Neural cell (in vitro differentiated cells): ENCODE measurements at regions not wholly inside any gene's neighbourhood (a gene's known extent, or its start where the extent isn't known, plus 50 kb on each side); places are given as distances from the start of the nearest gene placed in this dataset.

Source experiments
- H2AFZ ChIP-seq: fragments of 200-600, 300-800 bp; sonication (generic), shearing (Covaris generic); 2 replicates; pipeline ENCODE4 v1.6.0; 2014; ENCODE audit warnings: low read depth, mild to moderate bottlenecking, antibody characterized with exemption, low read length, moderate library complexity
- H3F3A ChIP-seq: fragments of 200-600 bp; shearing (Covaris generic); 2 replicates; pipeline ENCODE4 v1.6.1; 2016; ENCODE audit warnings: mild to moderate bottlenecking, moderate library complexity, mixed read lengths, antibody characterized with exemption, low read length; ENCODE audit not compliant: insufficient read depth, poor library complexity, severe bottlenecking
- H3K27ac ChIP-seq: fragments of 200-600, 300-800 bp; sonication (generic), shearing (Covaris generic); 2 replicates; pipeline ENCODE4 v1.5.1; 2014; ENCODE audit warnings: mild to moderate bottlenecking, low read length, moderate library complexity
- H3K27me3 ChIP-seq: fragments of 300-800, 200-600 bp; sonication (generic), shearing (Covaris generic); 2 replicates; pipeline ENCODE4 v1.6.0; 2014; ENCODE audit warnings: mild to moderate bottlenecking, low read depth, low read length, moderate library complexity; ENCODE audit not compliant: insufficient read depth
- H3K36me3 ChIP-seq: fragments of 300-800, 200-600 bp; sonication (generic), shearing (Covaris generic); 2 replicates; pipeline ENCODE4 v1.5.1; 2014; ENCODE audit warnings: mild to moderate bottlenecking, antibody characterized with exemption, low read length, moderate library complexity; ENCODE audit not compliant: insufficient read depth
- H3K4me2 ChIP-seq: fragments of 300-800, 200-600 bp; sonication (generic), shearing (Covaris generic); 2 replicates; pipeline ENCODE4 v1.6.0; 2014; ENCODE audit warnings: mild to moderate bottlenecking, low read length
- H3K4me3 ChIP-seq: fragments of 300-800, 200-600 bp; sonication (generic), shearing (Covaris generic); 2 replicates; pipeline ENCODE4 v1.5.1; 2014; ENCODE audit warnings: mild to moderate bottlenecking, low read length, moderate library complexity
- H3K79me2 ChIP-seq: fragments of 200-600 bp; shearing (Covaris generic); replicated peaks from 2 replicates; pipeline ENCODE4 v1.6.0; 2014; ENCODE audit warnings: mild to moderate bottlenecking, low read length, moderate library complexity; ENCODE audit not compliant: insufficient read depth
- H3K9ac ChIP-seq: fragments of 300-800, 200-600 bp; sonication (generic), shearing (Covaris generic); 2 replicates; pipeline ENCODE4 v1.6.1; 2016; ENCODE audit warnings: mild to moderate bottlenecking, low read length, mixed read lengths
- H3K9me2 ChIP-seq: fragments of 200-600 bp; shearing (Covaris generic); 2 replicates; pipeline ENCODE4 v1.6.1; 2016; ENCODE audit warnings: mild to moderate bottlenecking, low read length, mixed read lengths; ENCODE audit not compliant: insufficient read depth
- H3K9me3 ChIP-seq: fragments of 200-600, 300-800 bp; sonication (generic), shearing (Covaris generic); 2 replicates; pipeline ENCODE4 v1.6.1; 2016; ENCODE audit warnings: mild to moderate bottlenecking, mixed run types, low read length, moderate library complexity, mixed read lengths
- H4K20me1 ChIP-seq: fragments of 200-600 bp; shearing (Covaris generic); 2 replicates; pipeline ENCODE4 v1.6.1; 2016; ENCODE audit warnings: mild to moderate bottlenecking, mixed run types; ENCODE audit not compliant: insufficient read depth
- CTCF ChIP-seq: fragments of 450-650 bp; IDR thresholded peaks from 2 replicates; pipeline ENCODE4 v1.5.1; 2014; ENCODE audit warnings: antibody characterized with exemption, mild to moderate bottlenecking, moderate library complexity; ENCODE audit not compliant: poor library complexity, severe bottlenecking
- EP300 ChIP-seq: fragments of 450-650 bp; conservative IDR thresholded peaks from 2 replicates; pipeline ENCODE4 v1.6.1; 2014; ENCODE audit warnings: antibody characterized with exemption, mild to moderate bottlenecking, moderate library complexity; ENCODE audit not compliant: poor library complexity, severe bottlenecking
- EZH2 ChIP-seq: fragments of 200-600, 300-800 bp; shearing (Covaris generic), sonication (generic); IDR thresholded peaks from 2 replicates; pipeline ENCODE4 v1.6.1; 2014; ENCODE audit warnings: antibody characterized with exemption, low read length, borderline replicate concordance, mild to moderate bottlenecking; ENCODE audit not compliant: insufficient read depth, poor library complexity, severe bottlenecking
- MXI1 ChIP-seq: fragments of 450-650 bp; conservative IDR thresholded peaks from 2 replicates; pipeline ENCODE4 v1.6.1; 2014; ENCODE audit warnings: antibody characterized with exemption, mild to moderate bottlenecking; ENCODE audit not compliant: poor library complexity, severe bottlenecking
- POLR2AphosphoS5 ChIP-seq: IDR thresholded peaks from 2 replicates; pipeline ENCODE4 v1.6.1; 2012
- RAD21 ChIP-seq: fragments of 450-650 bp; conservative IDR thresholded peaks from 2 replicates; pipeline ENCODE4 v1.6.1; 2014; ENCODE audit warnings: antibody characterized with exemption, mild to moderate bottlenecking, moderate library complexity
- REST ChIP-seq: IDR thresholded peaks from 2 replicates; pipeline ENCODE4 v1.6.1; 2012; ENCODE audit warnings: borderline replicate concordance
- SMC3 ChIP-seq: fragments of 450-650 bp; conservative IDR thresholded peaks from 2 replicates; pipeline ENCODE4 v1.6.1; 2014; ENCODE audit warnings: antibody characterized with exemption, mild to moderate bottlenecking, moderate library complexity; ENCODE audit not compliant: poor library complexity
- TAF1 ChIP-seq: IDR thresholded peaks from 2 replicates; pipeline ENCODE4 v1.6.1; 2012; ENCODE audit warnings: low read depth

GRCh38 chr14:49420201-49420600 lies 166.0 kb downstream of the RPS29 start:
- no peaks in the 10 kb centered on the region for H3K9me2 ChIP-seq
- no peak overlapping the region for H2AFZ ChIP-seq
- H3F3A ChIP-seq = no peaks in the 10 kb centered on the region
- H3K9me3 ChIP-seq = no peaks in the 10 kb centered on the region
- no peak overlapping the region for H3K4me3 ChIP-seq
- no peaks in the 10 kb centered on the region for H3K36me3 ChIP-seq
- TF ChIP-seq RAD21 (no peak), CTCF (no peak), MXI1 (no peak), POLR2AphosphoS5 (no peak), EP300 (no peak), EZH2 (no peak), TAF1 (no peak), REST (no peak), SMC3 (no peak)
- no peaks in the 10 kb centered on the region for H4K20me1 ChIP-seq
- H3K27me3 ChIP-seq = no peaks in the 10 kb centered on the region
- H3K9ac ChIP-seq = no peak overlapping the region
- H3K4me2 ChIP-seq = no peak overlapping the region
- no peak overlapping the region for H3K27ac ChIP-seq
- no peaks in the 10 kb centered on the region for H3K79me2 ChIP-seq

GRCh38 chr14:49418789-49419188 lies 167.4 kb downstream of the RPS29 start:
- Histone ChIP-seq H3F3A (no peaks in the 10 kb centered on the region), H3K9ac (no peak overlapping the region), H3K79me2 (no peaks in the 10 kb centered on the region), H3K27me3 (no peaks in the 10 kb centered on the region), H4K20me1 (no peaks in the 10 kb centered on the region), H3K9me3 (no peaks in the 10 kb centered on the region), H2AFZ (no peak overlapping the region), H3K4me2 (no peak overlapping the region), H3K27ac (no peak overlapping the region), H3K36me3 (no peaks in the 10 kb centered on the region), H3K9me2 (no peaks in the 10 kb centered on the region), H3K4me3 (no peak overlapping the region)
- TF ChIP-seq MXI1 = no peak
- no peak for TF ChIP-seq RAD21
- no peak for TF ChIP-seq EZH2
- no peak for TF ChIP-seq EP300
- no peak for TF ChIP-seq CTCF
- TF ChIP-seq POLR2AphosphoS5 = no peak
- no peak for TF ChIP-seq TAF1
- no peak for TF ChIP-seq REST
- TF ChIP-seq SMC3 = no peak
